ENCODE measurements at regions not wholly inside any gene's neighbourhood (a gene's known extent, or its start where the extent isn't known, plus 50 kb on each side); places are given as distances from the start of the nearest gene placed in this dataset.

- DNase-seq (ENCODE audit: low read depth, low spot score): no peak
Measured at GRCh38 chr13:44021422-44021821, 141.7 kb downstream of the LACC1 start.

GRCh38 chr13:44022196-44022595 is 142.5 kb downstream of the LACC1 start:
- no peak for DNase-seq (ENCODE audit: low read depth, low spot score)

DNA sequence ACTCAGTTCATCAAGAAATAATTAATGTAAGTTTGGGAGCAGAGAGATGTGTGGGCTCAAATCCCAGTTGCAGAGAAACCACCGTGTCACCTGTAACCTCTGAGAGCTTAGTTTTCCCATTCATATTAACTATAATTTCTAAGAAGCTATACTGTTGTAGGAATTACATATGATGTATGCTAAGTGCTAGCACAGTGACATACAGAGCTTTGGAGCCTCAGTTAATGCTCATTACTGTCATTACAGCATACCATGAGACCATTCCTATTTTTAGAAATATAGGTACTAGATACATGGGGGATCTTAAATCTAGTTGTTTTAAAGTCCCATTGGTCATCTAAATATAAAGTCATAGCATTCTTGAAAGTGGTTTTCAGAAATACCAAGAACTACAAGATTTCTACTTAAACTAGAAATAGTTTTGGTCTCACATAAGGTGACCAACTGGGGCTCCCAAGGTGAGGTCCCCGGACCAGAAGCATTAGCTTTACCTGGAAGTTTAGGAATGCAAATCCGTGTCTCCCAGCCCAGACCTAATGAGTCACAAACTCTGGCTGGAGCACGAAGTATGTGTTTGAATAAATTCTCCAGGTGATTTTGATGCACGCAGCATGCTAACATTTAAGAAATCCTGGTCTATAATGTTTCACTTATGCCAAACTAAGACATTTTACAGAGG is 144.6 kb downstream of the LACC1 start:
- DNase-seq (ENCODE audit: low read depth, low spot score): no peak

DNA sequence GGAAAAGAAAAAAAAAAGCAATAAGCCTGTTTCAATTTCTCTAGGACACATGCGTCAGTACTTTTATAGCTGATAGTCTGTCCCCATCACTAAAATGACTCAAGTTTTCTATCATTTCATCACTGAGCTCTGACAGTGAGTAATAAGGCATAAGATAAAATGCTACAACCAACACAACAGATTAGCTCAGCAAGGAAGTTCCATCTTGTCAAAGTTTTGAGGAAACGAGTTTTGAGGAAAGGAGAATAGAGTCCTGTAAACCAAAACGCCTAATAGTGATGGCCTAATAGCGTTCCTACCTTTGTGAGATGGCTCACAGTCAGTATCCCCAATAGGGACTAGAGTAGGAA is 145.1 kb downstream of the LACC1 start:
- DNase-seq (ENCODE audit: low read depth, low spot score): no peak

- no peak for DNase-seq (ENCODE audit: low read depth, low spot score)
Measured at GRCh38 chr13:44026194-44026593, 146.5 kb downstream of the LACC1 start.

- DNase-seq (ENCODE audit: low read depth, low spot score): no peak
Measured at GRCh38 chr13:44028734-44029133, 149.0 kb downstream of the LACC1 start.

DNA sequence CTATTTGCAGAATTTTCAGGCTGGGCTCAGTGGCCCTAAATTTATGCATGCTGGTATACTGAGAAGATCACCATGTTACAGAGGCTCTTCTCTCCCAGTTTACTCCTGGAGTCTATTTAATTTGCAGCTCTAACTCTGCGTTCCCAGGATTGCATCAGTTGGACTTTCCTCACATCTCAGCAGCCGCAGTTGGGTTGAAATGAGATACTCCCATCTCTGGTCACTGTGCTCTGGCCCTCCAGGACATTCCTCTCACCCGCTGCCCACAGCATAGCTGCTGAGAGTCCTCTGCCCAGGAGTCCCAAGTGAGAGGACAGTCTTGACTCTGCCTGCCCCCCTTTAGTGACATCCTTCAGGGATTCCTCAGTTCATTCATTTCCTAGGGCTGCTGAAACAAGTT is 150.9 kb downstream of the LACC1 start:
- DNase-seq (ENCODE audit: low read depth, low spot score): no peak

DNA sequence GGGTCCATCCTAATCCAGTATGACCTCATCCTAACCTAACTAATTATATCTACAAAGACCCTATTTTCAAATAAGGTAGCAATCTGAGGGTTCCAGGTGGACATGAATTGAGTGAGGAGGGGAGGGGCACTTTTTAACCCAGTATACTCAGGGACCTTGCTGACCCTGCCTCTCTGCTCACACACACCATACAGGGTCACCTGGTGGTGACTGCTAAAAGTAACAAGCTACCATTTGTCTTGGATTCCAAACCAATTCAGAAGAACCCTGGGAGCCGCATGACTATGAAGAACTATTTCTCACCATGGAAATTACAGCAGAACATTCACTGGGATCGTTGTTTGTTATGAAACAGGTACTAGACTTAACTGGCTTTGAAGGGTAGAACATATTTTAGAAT is 151.9 kb downstream of the LACC1 start:
- no peak for DNase-seq (ENCODE audit: low read depth, low spot score)

- DNase-seq (ENCODE audit: low read depth, low spot score): no peak
Measured at GRCh38 chr13:44032802-44033201, 153.1 kb downstream of the LACC1 start.

GRCh38 chr13:44035400-44035799 is 155.7 kb downstream of the LACC1 start:
- DNase-seq (ENCODE audit: low read depth, low spot score): no peak

- DNase-seq (ENCODE audit: low read depth, low spot score): no peak
Measured at GRCh38 chr13:44040070-44040817, 160.5 kb downstream of the LACC1 start.

DNA sequence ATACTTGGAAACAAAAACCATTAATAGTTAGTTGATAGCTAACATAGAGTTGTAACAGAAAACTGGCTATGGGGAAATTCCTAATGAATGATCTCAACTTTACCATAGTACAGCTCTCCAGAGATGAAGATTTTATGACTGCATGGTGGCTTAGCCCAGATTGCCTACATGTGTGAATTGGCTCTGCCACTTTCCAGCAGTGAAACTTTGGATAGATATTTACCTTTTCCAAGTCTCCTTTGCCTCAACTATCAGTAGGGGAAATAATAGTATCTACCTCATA is 161.1 kb downstream of the LACC1 start:
- no peak for DNase-seq (ENCODE audit: low read depth, low spot score)

DNA sequence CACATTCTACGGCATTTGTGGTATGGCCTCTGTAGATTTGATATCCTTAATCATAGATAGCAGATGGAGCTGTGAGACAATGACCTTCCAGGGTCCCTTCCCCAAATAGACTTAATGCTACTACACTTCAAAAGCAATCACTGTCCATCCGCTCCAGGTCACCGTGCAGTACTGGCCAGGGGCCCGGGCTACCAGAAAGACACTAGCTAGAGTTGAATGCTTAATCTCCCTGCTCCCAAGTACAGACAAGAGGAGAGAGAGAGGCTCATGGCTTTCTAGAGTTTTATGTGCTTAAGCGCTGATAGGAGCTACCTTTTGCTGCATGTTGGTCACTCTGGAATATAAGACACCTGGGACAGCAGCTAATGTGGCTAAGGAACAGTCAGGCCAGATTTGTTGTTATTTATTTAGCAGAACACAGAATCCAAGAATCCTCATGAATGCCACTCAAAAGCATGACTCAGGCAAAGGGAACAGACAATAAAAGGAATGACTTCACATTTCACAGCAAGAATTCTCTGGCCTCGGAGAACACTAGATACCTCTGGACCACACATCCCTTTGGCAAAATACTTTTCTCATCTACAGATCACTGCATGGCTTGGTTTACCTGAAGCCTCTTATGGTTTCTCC is 165.0 kb downstream of the LACC1 start:
- DNase-seq (ENCODE audit: low read depth, low spot score): no peak

DNA sequence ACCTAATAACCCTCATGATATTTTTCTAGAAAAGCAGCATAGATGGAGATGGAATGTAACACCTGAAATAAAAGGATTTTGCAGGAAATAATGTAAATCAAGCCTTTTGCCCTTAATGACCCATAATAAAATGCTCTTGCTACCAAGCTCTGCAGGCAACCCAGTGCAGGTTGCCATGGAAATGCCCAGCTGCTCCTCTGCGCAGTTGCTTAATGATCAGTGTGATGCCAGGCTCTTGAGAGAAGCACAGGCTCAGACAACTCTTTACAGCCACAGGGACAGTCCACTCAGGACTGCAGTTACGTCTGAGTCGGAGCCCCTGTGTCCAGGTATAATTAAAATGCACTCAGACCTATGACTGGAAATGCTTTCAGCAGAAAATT is 165.5 kb downstream of the LACC1 start:
- no peak for DNase-seq (ENCODE audit: low read depth, low spot score)

DNA sequence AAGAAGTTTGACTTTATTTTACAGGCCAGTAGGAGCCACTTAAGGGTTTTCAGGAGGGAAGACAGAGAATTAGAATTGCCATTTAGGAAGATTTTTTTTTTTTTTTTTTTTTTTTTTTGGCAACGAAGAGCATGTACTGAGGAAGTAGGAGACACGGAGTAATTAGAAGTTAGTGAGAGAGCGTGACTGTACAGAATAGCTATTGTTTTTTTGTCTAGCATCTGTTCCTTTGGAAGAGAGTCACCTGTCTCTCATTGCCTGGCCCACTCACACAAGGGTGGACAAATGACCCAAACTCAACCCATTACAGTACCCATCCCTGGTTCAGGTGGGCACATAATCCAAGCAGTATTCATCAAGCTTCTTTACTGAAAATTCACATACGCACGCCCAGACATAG is 166.7 kb downstream of the LACC1 start:
- no peak for DNase-seq (ENCODE audit: low read depth, low spot score)

GRCh38 chr13:44048326-44048725 is 168.6 kb downstream of the LACC1 start:
- no peak for DNase-seq (ENCODE audit: low read depth, low spot score)

GRCh38 chr13:44049081-44049945 is 169.6 kb downstream of the LACC1 start:
- no peak for DNase-seq (ENCODE audit: low read depth, low spot score)

DNA sequence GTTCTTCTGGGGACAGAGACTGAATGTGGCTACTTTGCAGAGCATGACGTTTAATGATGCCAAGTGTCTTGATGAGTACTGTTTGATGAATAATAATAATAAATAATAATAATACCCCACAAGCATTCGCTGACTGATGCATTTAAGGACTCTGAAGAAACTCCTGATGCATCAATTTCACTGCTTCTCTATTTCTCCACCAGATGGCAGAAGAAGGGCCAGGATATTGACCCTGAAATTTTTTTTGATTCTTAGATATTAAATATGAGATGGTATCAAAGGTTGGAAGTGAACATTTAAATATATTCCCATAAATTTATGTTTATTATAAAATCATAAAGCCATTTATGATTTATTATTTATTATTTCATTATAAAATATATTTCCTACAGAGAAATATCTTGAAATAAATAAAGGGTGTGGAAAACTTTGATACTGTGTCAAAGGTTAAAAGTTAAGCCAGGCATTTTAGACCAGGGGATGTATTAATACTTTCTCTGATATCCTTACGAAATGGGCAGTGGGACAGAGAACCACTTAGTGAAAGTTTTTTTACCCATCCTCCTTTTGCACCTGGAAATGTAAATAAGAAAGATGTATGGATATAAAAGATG is 170.9 kb downstream of the LACC1 start:
- DNase-seq (ENCODE audit: low read depth, low spot score): no peak

DNA sequence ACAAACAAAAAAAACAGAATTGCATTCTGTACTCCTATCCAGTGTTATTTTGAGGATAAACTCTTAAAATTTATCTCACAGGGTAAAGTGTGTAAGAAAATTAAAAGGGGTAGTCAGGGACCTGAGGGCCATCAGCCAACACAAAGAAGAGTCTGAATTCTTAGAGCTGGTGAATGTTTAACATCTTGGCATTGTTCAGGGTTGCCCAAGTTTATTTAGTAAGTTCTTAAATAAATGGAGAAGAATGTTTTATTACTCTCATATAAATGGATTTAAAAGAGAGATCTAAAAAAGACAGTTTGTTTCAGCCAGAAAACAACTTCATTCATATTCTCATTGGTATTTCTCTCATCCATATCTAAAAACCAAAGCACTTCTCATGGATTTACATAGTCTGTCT is 171.7 kb downstream of the LACC1 start:
- no peak for DNase-seq (ENCODE audit: low read depth, low spot score)

DNA sequence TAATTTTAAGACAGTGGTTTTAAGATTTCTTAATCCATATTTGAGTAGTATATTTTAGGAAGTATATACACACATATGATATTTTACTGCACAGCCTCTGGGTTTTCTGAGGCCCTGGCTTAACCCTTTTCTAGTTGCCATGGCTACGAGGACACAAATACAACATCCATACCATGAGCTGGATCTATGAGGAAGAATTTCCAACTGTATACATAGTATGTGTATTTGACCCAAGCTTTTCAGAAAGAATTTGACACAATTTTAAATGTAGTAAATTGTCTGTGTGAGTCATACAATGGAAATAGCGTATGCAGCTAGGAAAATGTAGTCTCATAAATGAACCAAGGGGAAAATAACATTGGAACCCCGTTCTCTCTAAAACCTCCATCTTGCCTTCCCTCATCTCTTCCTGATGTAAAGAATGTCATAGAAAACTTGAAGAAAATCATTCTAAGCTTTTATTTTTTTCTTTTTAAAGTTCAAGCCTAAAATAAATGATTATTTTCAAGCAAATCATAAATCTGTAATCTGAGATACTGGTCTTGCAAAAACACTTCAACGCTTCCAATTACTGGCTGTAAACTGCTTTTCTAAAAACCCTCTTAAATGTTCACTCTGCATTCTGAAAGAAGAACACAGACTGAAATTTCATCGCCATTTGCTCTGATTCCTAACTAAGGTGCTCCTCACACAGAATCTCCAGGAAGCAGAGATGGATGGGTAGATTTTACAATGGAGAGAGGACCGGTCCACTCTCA is 172.4 kb downstream of the LACC1 start:
- no peak for DNase-seq (ENCODE audit: low read depth, low spot score)

DNA sequence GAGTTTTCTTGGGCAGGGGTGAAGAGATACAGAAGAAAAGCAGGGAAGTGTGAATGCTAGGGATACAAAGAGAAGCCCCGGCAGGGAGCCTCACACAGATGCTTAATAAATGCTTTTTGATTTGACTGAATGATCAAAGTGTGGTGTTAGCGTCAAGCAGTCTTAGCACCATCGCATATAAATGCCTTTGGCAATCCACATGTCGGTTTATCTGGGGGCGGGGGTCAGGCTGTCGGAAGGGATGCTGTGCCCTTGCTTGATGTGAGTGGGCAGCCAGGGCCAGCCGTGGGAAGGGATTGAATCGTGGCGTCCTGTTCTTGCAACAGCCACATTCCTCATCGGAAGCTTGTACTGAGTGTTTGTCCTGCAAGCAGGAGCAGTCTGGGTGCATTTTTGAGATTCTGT is 173.1 kb downstream of the LACC1 start:
- DNase-seq (ENCODE audit: low read depth, low spot score): no peak
